Hepatocyte (in vitro differentiated cells): ENCODE measurements at regions not wholly inside any gene's neighbourhood (a gene's known extent, or its start where the extent isn't known, plus 50 kb on each side); places are given as distances from the start of the nearest gene placed in this dataset.

Experiments used
- DNase-seq: peaks from one replicate; pipeline ENCODE4 v3.0.0-alpha.2; 2016; ENCODE audit warnings: low spot score
- H2AFZ ChIP-seq: fragments of 200-600 bp; sonication (generic); 2 replicates; pipeline ENCODE4 v1.6.0; 2016; ENCODE audit warnings: antibody characterized with exemption, mild to moderate bottlenecking
- H3K27ac ChIP-seq: fragments of 200-600 bp; sonication (generic); 2 replicates; pipeline ENCODE4 v1.5.1; 2016; ENCODE audit warnings: mild to moderate bottlenecking
- H3K27me3 ChIP-seq: fragments of 200-600 bp; sonication (generic); 2 replicates; pipeline ENCODE4 v1.6.1; 2016
- H3K36me3 ChIP-seq: fragments of 200-600 bp; sonication (generic); replicated peaks from 2 replicates; pipeline ENCODE4 v1.5.1; 2016; ENCODE audit warnings: low read depth; ENCODE audit not compliant: insufficient read depth
- H3K4me1 ChIP-seq: fragments of 200-600 bp; sonication (generic); 2 replicates; pipeline ENCODE4 v1.5.1; 2016; ENCODE audit warnings: mild to moderate bottlenecking, moderate library complexity; ENCODE audit not compliant: insufficient read depth
- H3K4me2 ChIP-seq: fragments of 200-600 bp; sonication (generic); 2 replicates; pipeline ENCODE4 v1.6.0; 2016
- H3K4me3 ChIP-seq: fragments of 200-600 bp; sonication (generic); 2 replicates; pipeline ENCODE4 v1.5.1; 2016; ENCODE audit warnings: mild to moderate bottlenecking
- H3K79me2 ChIP-seq: fragments of 200-600 bp; sonication (generic); 2 replicates; pipeline ENCODE4 v1.6.0; 2017; ENCODE audit warnings: mild to moderate bottlenecking
- H3K9me2 ChIP-seq: fragments of 200-600 bp; sonication (generic); replicated peaks from 2 replicates; pipeline ENCODE4 v1.6.0; 2017; ENCODE audit warnings: mild to moderate bottlenecking; ENCODE audit not compliant: insufficient read depth
- H3K9me3 ChIP-seq: fragments of 200-600 bp; sonication (generic); 2 replicates; pipeline ENCODE4 v1.5.1; 2016; ENCODE audit warnings: low read depth, mild to moderate bottlenecking
- H4K20me1 ChIP-seq: fragments of 200-600 bp; sonication (generic); 2 replicates; pipeline ENCODE4 v1.6.0; 2016; ENCODE audit warnings: mild to moderate bottlenecking; ENCODE audit not compliant: insufficient read depth, poor library complexity, severe bottlenecking
- CTCF ChIP-seq: fragments of 200-600 bp; sonication (generic); IDR thresholded peaks from 2 replicates; pipeline ENCODE4 v1.5.1; 2016; ENCODE audit warnings: antibody characterized with exemption, mild to moderate bottlenecking; ENCODE audit not compliant: poor library complexity
- EZH2 ChIP-seq: fragments of 200-600 bp; sonication (generic); IDR thresholded peaks from 2 replicates; pipeline ENCODE4 v1.6.1; 2016; ENCODE audit warnings: antibody characterized with exemption, mild to moderate bottlenecking, borderline replicate concordance
- EZH2phosphoT487 ChIP-seq: fragments of 200-600 bp; sonication (generic); IDR thresholded peaks from one replicate; pipeline ENCODE4 v1.6.1; 2018; ENCODE audit warnings: antibody characterized with exemption, mild to moderate bottlenecking, low read depth, moderate library complexity; ENCODE audit not compliant: unreplicated experiment, severe bottlenecking
- WGBS: methylation state at CpG from one replicate; pipeline ENCODE4 v1.1.6; 2016; ENCODE audit warnings: low lambda C conversion rate; ENCODE audit errors: missing lambda C conversion rate; 5-methylcytosine and 5-hydroxymethylcytosine counted together

GRCh38 chr16:86338403-86339115 is 171.8 kb upstream of the FOXF1 start:
- no peaks in the 10 kb centered on the region for H3K27me3 ChIP-seq
- H3K27ac ChIP-seq: no peak overlapping the region
- TF ChIP-seq EZH2 (no peak), CTCF (no peak), EZH2phosphoT487 (no peak)
- H3K36me3 ChIP-seq: no peaks in the 10 kb centered on the region
- H3K4me3 ChIP-seq: no peak overlapping the region
- 97% methylated on average over 5 of the region's 5 CpGs for WGBS
- no peaks in the 10 kb centered on the region for H3K9me2 ChIP-seq
- no peak for DNase-seq
- H3K9me3 ChIP-seq: no peaks in the 10 kb centered on the region
- no peaks in the 10 kb centered on the region for H4K20me1 ChIP-seq
- H2AFZ ChIP-seq: no peak overlapping the region
- H3K4me2 ChIP-seq: no peak overlapping the region
- no peaks in the 10 kb centered on the region for H3K79me2 ChIP-seq
- peaks cover 14% of the 10 kb centered on the region for H3K4me1 ChIP-seq

- H3K27ac ChIP-seq: peak overlapping the region; percentile 96
- H3K4me3 ChIP-seq: no peak overlapping the region
- H3K79me2 ChIP-seq: no peaks in the 10 kb centered on the region
- no peaks in the 10 kb centered on the region for H4K20me1 ChIP-seq
- H3K4me1 ChIP-seq: peaks cover 22% of the 10 kb centered on the region
- peak overlapping the region; percentile 62 for H3K4me2 ChIP-seq
- no peaks in the 10 kb centered on the region for H3K9me2 ChIP-seq
- H3K9me3 ChIP-seq: no peaks in the 10 kb centered on the region
- H3K27me3 ChIP-seq: no peaks in the 10 kb centered on the region
- H3K36me3 ChIP-seq: no peaks in the 10 kb centered on the region
- 68% methylated on average over 6 of the region's 6 CpGs for WGBS
- no peak overlapping the region for H2AFZ ChIP-seq
- DNase-seq: no peak
- TF ChIP-seq CTCF (no peak), EZH2phosphoT487 (no peak), EZH2 (no peak)
These were observed 168.0 kb upstream of the FOXF1 start for GRCh38 chr16:86342161-86342834.

- peaks cover 22% of the 10 kb centered on the region for H3K4me1 ChIP-seq
- H3K27ac ChIP-seq: peak overlapping the region; percentile 96
- H3K79me2 ChIP-seq: no peaks in the 10 kb centered on the region
- peak; percentile 82 for DNase-seq
- H3K36me3 ChIP-seq: no peaks in the 10 kb centered on the region
- TF ChIP-seq EZH2 (no peak), CTCF (no peak)
- H3K4me3 ChIP-seq: no peak overlapping the region
- no peaks in the 10 kb centered on the region for H3K27me3 ChIP-seq
- H3K9me3 ChIP-seq: no peaks in the 10 kb centered on the region
- H4K20me1 ChIP-seq: no peaks in the 10 kb centered on the region
- H3K4me2 ChIP-seq: peak overlapping the region; percentile 62
- no peak overlapping the region for H2AFZ ChIP-seq
- WGBS: 51% methylated on average over 25 of the region's 25 CpGs
- no peaks in the 10 kb centered on the region for H3K9me2 ChIP-seq
These were observed 167.1 kb upstream of the FOXF1 start for GRCh38 chr16:86343027-86343795.
